GM19468 (cell line): ENCODE measurements at regions not wholly inside any gene's neighbourhood (a gene's known extent, or its start where the extent isn't known, plus 50 kb on each side); places are given as distances from the start of the nearest gene placed in this dataset.
"Not testable (repeated sequence)": the region's sequence is repeated elsewhere in the genome, so short reads cannot be mapped to it uniquely, and the experiment has no call there.

Experiments used
- ATAC-seq: cut with Tn5 transposase; IDR thresholded peaks from one replicate; pipeline ENCODE4 v1.9.1; 2021; ENCODE audit warnings: mild to moderate bottlenecking, moderate library complexity, moderate number of reproducible peaks; ENCODE audit not compliant: unreplicated experiment; ENCODE audit errors: extremely low read depth

DNA sequence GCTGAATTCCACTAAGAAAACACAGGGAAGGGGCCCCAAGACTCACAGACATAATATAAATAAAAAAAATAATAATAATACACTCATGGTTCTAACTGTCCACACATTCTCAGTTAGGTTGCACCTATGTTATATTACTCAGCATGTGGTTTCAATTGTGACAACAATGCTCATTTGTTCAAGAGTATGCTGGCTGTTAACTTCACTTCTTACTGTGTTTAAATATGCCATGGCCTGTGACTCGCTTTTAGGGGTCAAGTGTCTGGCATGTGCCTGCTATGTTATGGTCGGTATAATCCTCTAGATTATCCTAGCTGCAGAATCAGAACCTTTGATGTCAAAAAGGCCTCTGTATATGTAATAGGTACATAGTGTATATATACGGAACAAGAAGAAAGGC, 324.8 kb upstream of the INTU start:
- ATAC-seq = no peak

DNA sequence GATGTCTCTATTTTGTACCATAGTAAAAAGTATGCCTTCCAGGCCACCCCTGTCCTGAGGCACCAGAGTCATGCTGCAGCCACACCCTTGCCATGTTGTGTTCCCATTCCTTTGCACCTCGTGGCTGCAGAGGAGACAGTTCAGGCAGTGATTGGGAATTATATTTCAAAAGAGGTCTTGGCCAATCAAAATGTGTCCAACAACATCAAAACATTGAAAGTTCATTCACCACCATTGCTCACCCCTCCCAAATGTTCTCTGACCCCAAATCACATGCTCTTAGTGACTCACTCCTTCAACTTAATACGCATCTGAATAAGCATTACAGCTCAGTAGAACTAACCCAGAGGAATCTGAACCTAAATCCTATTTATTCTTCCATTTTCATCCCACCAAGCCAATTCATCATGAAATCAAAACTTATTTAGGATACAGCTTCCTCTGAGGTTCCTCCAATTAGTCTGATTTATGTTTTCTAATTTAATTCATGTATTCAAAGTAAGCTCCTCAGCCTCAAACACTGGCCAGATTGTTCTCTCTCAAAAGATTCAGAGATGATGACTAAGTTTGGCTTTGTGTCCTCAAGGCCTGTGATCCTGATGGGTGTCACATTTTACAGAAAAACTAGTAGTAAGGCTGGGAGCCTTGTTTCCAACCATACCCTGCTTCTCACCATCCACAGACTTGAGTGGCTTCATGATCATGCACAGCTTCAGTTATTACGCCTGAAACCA, 323.2 kb upstream of the INTU start:
- ATAC-seq = no peak

DNA sequence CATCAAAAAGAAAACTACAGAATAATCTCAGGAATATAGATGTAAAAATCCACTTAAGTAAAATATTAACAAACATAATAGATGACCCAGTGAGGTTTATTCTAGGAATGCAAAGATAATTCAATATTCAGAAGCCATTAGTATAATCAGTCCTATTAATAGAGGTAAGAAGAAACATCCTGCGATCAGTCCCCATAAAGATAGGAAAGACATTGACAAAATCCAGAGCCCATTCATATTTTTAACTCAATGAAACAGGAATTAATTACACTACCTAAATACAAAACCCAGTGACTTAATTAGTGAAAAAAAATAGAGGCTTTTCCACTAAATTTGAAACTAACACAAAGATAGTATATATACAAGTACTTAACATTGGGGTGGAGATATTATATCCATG, 321.4 kb upstream of the INTU start:
- no peak for ATAC-seq

DNA sequence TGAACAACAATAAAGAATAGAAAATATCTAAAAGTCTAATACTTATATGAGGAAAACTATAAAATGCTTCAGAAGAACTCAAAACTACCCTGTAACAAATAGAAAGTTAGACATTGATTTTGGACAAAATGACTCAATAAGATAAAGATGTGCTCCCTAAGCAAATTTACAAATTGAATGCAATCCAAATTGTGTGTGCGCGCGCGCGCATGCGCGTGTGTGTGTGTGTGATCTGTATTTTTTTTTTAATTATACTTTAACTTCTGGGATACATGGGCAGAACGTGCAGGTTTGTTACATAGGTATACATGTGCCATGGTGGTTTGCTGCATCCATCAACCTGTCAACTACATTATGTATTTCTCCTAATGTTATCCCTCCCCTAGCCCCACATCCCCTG, 320.8 kb upstream of the INTU start:
- ATAC-seq = no peak

DNA sequence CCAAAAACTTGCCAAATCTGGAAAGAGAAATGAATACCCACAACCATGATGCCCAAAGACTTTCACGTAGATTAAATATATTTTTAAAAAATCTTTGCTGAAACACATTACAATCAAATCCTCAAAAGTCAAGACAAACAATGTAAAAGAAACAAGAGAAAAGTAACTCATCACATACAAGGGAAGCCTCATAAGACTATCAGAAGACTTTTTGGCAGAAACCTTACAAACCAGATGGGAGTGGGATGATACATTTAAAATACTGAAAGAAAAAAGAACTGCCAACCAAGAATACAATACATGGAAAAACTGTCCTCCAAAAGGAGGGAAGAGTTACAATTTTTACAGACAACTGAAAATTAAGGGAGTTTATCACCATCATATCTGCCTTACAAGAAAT, 319.0 kb upstream of the INTU start:
- ATAC-seq = no peak

DNA sequence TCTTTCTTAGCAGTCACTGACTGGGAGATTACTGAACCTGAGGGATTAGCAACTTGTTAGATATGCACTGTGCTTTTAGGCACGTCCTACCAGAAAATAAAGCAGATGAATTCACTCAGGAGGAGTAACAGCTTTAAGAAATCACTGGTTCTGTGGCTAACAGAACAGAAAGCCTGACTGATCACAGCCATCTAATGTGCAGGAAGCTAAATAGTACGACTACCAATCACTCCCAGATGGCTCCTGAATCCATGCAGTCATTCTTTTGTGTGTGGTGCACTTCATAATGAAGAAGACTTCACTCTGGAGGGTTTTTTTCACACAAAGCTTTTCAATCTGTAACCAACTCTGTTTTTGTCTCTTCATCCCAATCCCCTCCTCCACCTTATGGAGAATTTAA, 305.3 kb upstream of the INTU start:
- no peak for ATAC-seq

DNA sequence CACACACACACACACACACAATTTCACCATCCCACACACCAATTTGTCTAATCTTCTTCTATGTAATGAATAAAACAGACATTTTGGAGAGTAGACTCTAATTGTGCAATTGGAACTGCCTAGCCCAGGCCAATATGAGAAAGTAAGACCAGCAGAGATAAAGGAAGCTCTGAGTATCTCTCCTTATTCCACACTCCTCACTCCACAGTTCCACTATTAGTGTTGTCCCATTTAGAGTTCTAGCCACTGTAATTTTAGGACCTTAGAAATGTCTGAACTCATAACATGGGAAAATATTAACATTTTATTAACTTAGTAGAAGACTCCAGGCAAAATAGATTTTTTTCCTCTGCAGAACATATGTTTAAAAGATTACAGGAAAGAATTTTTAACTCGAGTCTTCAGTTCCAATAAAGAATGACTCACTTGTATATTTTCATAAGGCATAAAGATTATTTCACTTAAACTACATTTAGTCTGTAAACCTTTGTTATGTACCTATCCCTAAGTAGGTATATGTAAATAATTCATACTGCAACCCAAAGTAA, 297.6 kb upstream of the INTU start:
- ATAC-seq = no peak

DNA sequence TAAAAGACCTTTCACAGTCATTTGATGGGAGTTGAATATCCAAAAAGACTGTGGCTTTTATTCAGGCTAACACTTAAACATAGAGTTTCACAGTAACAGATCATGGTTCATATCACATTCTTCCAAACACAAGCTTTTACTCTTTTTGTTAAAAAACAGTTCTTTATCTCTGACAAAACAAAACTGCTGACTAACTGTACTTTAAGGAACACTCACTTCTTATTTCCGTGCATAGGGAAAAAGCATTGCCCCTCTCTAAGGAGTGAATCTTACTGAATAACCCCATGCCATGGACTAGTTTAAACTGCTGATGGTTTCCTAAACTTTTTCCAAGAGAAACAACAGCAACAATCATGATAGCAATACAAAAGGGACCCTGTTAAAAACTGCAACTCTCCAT, 297.0 kb upstream of the INTU start:
- no peak for ATAC-seq

DNA sequence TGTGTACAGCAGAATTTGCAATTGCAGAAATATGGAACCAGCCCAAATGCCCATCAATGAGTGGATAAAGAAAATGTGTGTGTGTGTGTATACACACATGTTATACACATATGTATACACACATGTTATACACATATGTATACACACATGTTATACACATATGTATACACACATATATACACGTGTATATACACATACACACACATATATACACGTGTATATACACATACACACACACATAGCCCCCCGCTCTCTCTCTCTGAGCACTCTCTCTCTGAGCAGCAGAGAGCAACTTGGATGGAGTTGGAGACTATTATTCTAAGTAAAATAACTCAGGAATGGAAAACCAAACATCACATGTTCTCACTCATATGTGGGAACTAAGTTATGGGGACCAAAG, 289.6 kb upstream of the INTU start:
- not testable (repeated sequence) for ATAC-seq

DNA sequence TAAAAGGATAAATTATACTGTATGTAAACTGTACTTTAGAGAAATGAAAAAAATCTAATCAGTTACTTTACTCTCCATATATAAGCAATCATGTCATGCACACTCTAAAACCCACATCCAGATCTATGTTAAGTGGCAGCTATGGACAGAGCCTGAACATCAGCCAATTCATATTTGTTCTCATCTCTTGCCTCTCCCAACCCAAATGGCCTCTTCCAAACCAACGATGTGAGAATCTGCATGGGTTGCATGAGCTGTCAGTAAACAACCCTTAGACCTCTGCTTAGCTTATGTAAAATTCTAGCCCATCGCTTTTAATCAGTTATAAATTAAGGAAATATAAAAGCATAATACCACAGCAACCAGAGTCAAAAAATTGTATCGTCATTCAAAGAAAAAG, 288.7 kb upstream of the INTU start:
- ATAC-seq = no peak

DNA sequence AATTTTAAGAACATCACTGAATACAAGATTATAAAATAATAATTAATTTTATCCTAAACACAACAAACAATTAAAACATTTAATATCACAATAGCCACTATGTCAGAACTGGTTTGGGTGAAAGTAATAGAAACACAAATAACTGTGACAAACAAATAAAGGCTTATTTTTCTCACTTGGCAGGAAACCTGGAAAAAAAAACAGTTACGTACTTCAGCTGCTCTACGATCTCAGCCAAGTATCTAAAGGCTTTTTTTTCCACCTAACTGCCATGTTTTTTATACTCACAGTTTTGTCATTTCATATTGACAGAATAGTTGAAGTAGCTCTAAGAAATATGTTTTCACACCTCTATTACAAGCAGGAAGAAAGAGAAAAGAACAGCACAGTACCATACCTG, 284.8 kb upstream of the INTU start:
- ATAC-seq = no peak

DNA sequence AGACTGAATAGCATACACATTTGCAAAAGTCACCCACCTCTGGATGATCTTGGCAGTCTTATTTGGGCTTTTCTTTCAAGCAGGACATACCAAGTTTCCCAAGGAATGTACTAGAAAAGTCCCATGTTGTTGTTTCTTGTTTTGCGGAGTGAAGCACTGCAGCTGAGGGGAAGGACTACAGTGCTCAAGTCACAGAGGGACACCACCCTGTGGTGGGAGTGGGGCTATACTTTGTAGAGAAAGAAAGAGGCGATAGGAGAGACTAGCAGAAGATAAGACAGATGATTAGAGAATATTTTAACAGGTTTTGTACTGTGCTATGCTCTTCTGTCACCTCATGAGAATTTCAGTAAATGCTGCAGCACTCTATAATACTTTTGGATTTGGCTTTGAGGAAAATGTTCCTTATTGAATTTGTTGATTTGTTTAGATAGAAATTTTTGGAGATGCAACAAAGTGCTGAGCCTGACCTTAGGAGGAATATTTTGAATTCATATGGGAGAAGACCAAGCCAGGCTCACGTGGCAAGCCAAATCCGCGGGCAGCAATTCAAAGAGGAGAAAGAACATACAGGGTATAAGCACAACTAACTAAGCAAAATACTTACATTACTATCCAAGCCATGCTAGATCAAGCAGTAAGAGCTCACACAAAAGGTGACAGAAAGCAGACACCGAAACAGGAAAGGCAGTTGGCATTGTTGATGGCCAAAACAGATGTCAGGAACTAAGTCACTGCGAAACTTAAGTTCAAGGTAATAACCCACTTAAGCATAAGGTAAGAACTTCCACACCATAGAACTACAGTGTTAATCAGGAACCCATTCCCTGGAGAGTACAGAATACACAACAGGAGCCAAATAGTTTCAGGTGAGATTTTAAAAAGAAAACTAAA, 280.3 kb upstream of the INTU start:
- ATAC-seq = no peak

DNA sequence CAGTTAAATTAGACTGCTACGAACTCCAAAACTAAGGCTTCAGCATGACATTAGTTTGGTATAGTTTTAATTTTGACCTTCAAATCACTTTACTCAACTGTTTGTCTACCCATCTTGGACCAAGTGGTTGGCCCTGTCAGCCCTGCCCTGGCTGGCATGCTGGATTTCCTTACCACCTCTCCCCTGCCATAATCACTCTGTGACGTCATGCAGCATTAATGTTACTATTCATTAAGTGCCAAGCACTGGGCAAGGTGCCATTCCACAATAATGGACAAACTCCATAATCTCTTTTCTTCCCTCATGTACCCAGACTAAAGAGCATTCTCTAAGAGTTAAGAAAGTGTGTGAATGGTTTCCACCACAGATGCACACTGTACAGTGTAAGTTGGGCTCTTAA, 277.0 kb upstream of the INTU start:
- ATAC-seq = no peak

DNA sequence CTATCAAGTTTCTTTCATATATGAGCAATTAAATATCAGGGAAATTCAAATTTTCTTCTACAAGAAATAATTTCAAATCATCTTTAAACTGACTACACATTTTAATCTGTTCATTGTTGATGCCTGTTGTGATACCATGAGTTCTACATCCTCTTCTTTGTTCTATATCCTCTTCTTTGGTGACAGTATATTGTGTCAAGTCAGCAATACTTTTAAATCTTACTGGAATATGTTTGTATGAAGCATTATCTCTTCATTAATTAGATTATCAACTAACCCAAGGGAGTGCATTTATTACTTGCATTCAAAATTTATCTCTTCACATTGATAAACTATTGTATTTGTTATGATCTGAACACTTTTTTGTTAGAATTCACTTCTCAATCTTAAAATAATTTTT, 275.0 kb upstream of the INTU start:
- ATAC-seq = no peak

DNA sequence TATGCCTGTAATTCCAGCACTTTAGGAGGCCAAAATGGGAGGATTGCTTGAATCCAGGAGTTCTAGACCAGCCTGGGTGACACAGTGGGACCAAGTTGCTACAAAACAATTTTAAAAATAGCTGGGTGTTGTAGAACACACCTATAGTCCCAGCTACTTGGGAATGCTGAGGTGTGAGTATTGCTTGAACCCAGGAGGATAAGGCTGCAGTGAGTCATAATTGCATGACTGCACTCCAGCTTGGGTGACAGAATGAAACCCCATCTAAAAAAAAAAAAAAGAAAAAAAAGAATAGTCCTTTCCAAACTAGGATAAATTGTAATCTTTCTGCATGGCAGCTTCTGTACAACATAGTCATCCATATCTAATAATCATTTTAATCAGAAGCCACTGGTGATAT, 270.1 kb upstream of the INTU start:
- ATAC-seq = no peak

DNA sequence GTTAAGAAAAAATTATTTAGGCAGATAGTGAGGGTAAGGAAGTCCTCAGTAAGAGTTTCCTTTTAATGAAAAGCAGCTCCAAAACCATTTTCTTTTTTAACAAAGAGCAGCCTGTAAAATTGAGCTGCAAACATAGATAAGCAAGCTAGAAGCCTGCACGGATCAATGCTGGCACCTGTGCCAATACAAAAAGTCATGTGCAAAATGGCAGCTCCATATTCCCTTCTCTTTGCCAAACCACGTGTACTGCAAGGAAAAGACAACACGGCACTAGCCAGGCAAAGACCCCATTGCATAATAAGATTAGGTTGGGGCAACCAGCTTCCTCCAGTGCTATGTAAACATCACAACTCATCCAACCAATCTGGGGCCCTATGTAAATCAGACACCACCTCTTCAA, 268.4 kb upstream of the INTU start:
- no peak for ATAC-seq

DNA sequence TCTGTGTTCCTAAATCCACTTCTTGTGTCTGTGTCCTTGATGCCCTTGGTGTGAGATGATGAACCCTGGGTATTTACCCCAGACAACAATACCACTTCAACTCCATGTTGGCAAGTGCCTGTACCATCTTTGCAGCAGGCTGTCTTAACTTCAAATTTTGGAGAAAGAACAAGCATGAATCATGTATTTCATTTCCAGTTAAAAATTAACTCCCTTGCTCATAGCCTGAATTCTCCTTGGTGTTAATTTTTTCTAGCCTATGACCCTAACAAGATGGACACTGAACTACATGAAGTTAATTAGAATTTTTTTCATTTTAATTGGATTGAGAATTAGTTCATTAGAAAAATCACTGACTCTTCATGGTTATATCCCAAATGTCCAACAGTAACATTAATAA, 267.8 kb upstream of the INTU start:
- ATAC-seq = no peak

DNA sequence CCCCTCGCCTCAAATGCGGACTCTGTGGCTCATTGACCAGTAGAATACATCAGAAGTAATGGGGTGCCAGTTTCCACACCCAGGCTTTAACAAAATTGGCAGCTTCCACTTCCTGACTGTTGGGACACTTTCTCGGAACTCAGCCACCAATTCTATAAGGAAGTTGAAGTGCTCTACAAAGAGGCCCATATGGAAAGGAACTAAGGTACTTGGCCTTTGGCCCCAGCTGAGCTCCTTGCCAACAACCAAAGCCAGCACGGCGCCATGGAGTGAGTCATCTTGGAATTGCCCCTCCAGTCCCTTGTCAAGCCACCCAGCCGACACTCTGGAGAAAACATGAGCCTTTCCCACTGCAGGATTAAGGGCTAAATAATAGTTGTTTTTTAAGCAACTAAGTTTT, 262.2 kb upstream of the INTU start:
- ATAC-seq = no peak

DNA sequence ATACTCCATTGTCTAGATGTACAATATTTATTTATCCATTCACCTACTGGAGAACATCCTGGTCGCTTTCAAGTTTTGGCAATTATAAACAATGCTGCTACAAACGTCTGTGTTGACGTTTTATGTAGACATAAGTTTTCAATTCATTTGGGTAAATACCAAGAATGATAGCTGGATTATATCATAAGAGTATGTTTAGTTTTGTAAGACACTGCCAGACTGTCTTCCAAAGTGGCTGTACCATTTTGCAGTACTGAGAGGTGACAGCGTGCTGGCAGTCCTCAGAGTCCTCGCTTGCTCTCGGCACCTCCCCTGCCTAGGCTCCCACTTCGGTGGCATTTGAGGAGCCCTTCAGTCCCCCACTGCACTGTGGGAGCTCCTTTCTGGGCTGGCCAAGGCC, 253.3 kb upstream of the INTU start:
- no peak for ATAC-seq

DNA sequence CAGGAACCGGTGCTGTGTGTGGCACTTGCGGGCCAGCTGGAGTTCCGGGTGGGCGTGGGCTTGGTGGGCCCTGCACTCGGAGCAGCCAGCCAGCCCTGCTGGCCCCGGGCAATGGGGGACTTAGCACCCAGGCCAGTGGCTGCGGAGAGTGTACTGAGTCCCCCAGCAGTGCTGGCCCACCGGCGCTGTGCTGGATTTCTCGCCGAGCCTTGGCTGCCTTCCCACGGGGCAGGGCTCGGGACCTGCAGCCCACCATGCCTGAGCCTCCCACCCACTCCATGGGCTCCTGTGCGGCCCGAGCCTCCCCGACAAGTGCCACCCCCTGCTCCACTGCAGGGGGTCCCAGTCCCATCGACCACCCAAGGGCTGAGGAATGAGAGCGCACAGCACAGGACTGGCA, 252.8 kb upstream of the INTU start:
- ATAC-seq = not testable (repeated sequence)

DNA sequence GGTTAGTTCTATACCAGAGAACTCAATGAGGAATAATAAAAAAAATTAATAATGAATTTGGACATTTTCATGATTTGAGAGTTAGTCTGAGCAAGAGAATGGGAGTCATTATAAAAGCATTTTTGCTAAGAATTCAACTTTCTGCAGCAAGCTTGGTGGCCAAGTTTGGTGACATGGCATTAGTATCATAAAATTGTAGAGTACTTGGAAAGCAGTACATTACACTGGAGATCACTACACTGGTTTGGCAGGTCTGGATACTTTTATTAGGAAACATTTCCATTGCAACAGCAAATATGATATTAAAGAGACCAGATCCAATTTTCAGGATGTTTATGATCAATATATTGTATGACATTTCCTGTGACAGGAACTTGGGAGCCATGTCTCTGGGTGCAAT, 249.1 kb upstream of the INTU start:
- no peak for ATAC-seq
